ENCODE measurements at regions not wholly inside any gene's neighbourhood (a gene's known extent, or its start where the extent isn't known, plus 50 kb on each side); places are given as distances from the start of the nearest gene placed in this dataset.

GRCh38 chr20:40244286-40244685, 444.8 kb downstream of the MAFB start:
- peaks cover 0 to 4% of the 10 kb centered on the region in 2 donors for H3K27me3 ChIP-seq (ENCODE audit: control insufficient read depth in 1 of 2, insufficient read depth in 2 of 2, low read length in 2 of 2)
- no peaks in the 10 kb centered on the region for H3K36me3 ChIP-seq (ENCODE audit: control insufficient read depth in 1 of 2, insufficient read depth in 2 of 2, low read length in 2 of 2)
- no peaks in the 10 kb centered on the region for H3K4me1 ChIP-seq (ENCODE audit: control insufficient read depth in 1 of 2, insufficient read depth in 2 of 2, low read length in 2 of 2)
- no peak overlapping the region for H3K27ac ChIP-seq (ENCODE audit: low read depth, low read length)
- no peak overlapping the region for H3K9ac ChIP-seq (ENCODE audit: low read depth in 1 of 2, low read length in 2 of 2)
- H3K4me3 ChIP-seq (ENCODE audit: low read depth in 1 of 2, low read length in 2 of 2), result no peak overlapping the region
- H3K9me3 ChIP-seq (ENCODE audit: control insufficient read depth in 1 of 2, low read length in 2 of 2), result no peaks in the 10 kb centered on the region

DNA sequence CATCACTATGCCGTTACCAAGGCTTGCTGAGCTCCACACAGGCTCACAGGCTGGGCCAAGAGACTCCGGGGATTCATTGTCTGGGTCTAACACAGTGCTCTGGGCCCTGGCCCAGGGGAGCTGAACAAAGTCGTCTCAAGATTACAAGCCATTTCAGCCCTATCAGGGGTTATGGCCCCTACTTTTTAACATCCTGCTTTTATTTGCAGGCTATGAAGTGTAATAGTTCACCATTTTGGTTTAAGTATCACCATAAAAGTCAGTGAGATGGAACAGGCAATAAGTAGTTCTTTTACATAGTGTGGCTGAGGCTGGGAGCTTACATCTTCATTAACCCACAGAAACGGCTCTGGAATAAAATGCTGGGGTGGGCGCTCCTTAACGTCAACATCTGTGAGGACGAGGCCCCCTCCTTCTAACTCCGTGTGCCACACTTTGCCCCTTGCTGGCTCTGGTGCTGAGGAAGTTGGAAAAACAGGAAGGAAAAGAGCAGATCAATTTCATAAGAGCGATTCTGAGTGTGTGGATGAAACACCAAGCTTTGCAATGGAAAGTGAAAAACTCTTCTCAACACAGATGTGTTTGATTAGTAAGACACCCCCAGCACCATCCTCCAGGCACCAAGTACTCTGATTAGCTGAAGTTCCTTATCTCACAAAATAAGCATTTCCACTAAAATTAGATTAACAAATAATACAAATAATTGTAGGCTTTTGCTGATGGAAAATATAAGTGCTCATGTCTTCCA, 447.3 kb downstream of the MAFB start:
- H3K9me3 ChIP-seq (ENCODE audit: control insufficient read depth in 1 of 2, low read length in 2 of 2), result no peaks in the 10 kb centered on the region
- H3K27me3 ChIP-seq (ENCODE audit: control insufficient read depth in 1 of 2, insufficient read depth in 2 of 2, low read length in 2 of 2), result peaks cover 0 to 4% of the 10 kb centered on the region in 2 donors
- no peaks in the 10 kb centered on the region for H3K4me1 ChIP-seq (ENCODE audit: control insufficient read depth in 1 of 2, insufficient read depth in 2 of 2, low read length in 2 of 2)
- no peak overlapping the region for H3K27ac ChIP-seq (ENCODE audit: low read depth, low read length)
- no peak overlapping the region for H3K4me3 ChIP-seq (ENCODE audit: low read depth in 1 of 2, low read length in 2 of 2)
- no peaks in the 10 kb centered on the region for H3K36me3 ChIP-seq (ENCODE audit: control insufficient read depth in 1 of 2, insufficient read depth in 2 of 2, low read length in 2 of 2)
- no peak overlapping the region for H3K9ac ChIP-seq (ENCODE audit: low read depth in 1 of 2, low read length in 2 of 2)

DNA sequence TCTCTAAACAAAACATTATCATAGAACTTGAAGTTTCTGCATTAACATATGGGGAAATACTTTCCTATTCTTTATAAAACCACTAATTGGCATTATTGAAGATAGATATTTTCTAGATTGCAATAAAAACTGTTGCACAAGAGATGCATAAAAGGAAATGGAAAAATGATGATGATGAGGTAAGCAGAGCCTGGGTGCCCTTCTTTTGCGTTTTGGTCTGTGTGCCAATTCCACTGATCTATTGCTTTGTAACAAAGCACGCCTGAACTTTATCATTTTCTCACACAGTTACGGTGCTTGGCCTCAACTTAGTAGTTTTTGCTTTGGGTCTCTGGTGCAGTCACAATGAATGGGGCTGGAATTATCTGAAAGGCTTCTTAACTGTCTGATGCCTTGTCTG, 450.5 kb downstream of the MAFB start:
- no peaks in the 10 kb centered on the region for H3K9me3 ChIP-seq (ENCODE audit: control insufficient read depth in 1 of 2, low read length in 2 of 2)

GRCh38 chr20:40234593-40234992, 454.4 kb downstream of the MAFB start:
- H3K36me3 ChIP-seq (ENCODE audit: control insufficient read depth in 1 of 2, insufficient read depth in 2 of 2, low read length in 2 of 2), result no peaks in the 10 kb centered on the region

More for the DNA sequence above, 450.5 kb downstream of the MAFB start:
- Histone ChIP-seq H3K9ac (ENCODE audit: low read depth in 1 of 2, low read length in 2 of 2) (no peak overlapping the region), H3K27ac (ENCODE audit: low read depth, low read length) (no peak overlapping the region), H3K4me1 (ENCODE audit: control insufficient read depth in 1 of 2, insufficient read depth in 2 of 2, low read length in 2 of 2) (no peaks in the 10 kb centered on the region), H3K27me3 (ENCODE audit: control insufficient read depth in 1 of 2, insufficient read depth in 2 of 2, low read length in 2 of 2) (peaks cover 0 to 4% of the 10 kb centered on the region in 2 donors), H3K36me3 (ENCODE audit: control insufficient read depth in 1 of 2, insufficient read depth in 2 of 2, low read length in 2 of 2) (no peaks in the 10 kb centered on the region), H3K4me3 (ENCODE audit: low read depth in 1 of 2, low read length in 2 of 2) (no peak overlapping the region)

GRCh38 chr20:40233406-40233805, 455.6 kb downstream of the MAFB start:
- H3K4me3 ChIP-seq (ENCODE audit: low read depth in 1 of 2, low read length in 2 of 2), result no peak overlapping the region
- no peaks in the 10 kb centered on the region for H3K4me1 ChIP-seq (ENCODE audit: control insufficient read depth in 1 of 2, insufficient read depth in 2 of 2, low read length in 2 of 2)
- peaks cover 0 to 3% of the 10 kb centered on the region in 2 donors for H3K27me3 ChIP-seq (ENCODE audit: control insufficient read depth in 1 of 2, insufficient read depth in 2 of 2, low read length in 2 of 2)
- H3K36me3 ChIP-seq (ENCODE audit: control insufficient read depth in 1 of 2, insufficient read depth in 2 of 2, low read length in 2 of 2), result no peaks in the 10 kb centered on the region
- no peak overlapping the region for H3K9ac ChIP-seq (ENCODE audit: low read depth in 1 of 2, low read length in 2 of 2)
- H3K9me3 ChIP-seq (ENCODE audit: control insufficient read depth in 1 of 2, low read length in 2 of 2), result no peaks in the 10 kb centered on the region
- H3K27ac ChIP-seq (ENCODE audit: low read depth, low read length), result no peak overlapping the region

More at GRCh38 chr20:40234593-40234992, 454.4 kb downstream of the MAFB start:
- H3K27me3 ChIP-seq (ENCODE audit: control insufficient read depth in 1 of 2, insufficient read depth in 2 of 2, low read length in 2 of 2), result no peaks in the 10 kb centered on the region
- H3K4me1 ChIP-seq (ENCODE audit: control insufficient read depth in 1 of 2, insufficient read depth in 2 of 2, low read length in 2 of 2), result no peaks in the 10 kb centered on the region
- no peaks in the 10 kb centered on the region for H3K9me3 ChIP-seq (ENCODE audit: control insufficient read depth in 1 of 2, low read length in 2 of 2)
- no peak overlapping the region for H3K4me3 ChIP-seq (ENCODE audit: low read depth in 1 of 2, low read length in 2 of 2)
- H3K27ac ChIP-seq (ENCODE audit: low read depth, low read length), result no peak overlapping the region
- no peak overlapping the region for H3K9ac ChIP-seq (ENCODE audit: low read depth in 1 of 2, low read length in 2 of 2)

GRCh38 chr20:40232756-40233155, 456.3 kb downstream of the MAFB start:
- no peak overlapping the region for H3K4me3 ChIP-seq (ENCODE audit: low read depth in 1 of 2, low read length in 2 of 2)
- no peak overlapping the region for H3K9ac ChIP-seq (ENCODE audit: low read depth in 1 of 2, low read length in 2 of 2)
- H3K36me3 ChIP-seq (ENCODE audit: control insufficient read depth in 1 of 2, insufficient read depth in 2 of 2, low read length in 2 of 2), result no peaks in the 10 kb centered on the region
- H3K9me3 ChIP-seq (ENCODE audit: control insufficient read depth in 1 of 2, low read length in 2 of 2), result no peaks in the 10 kb centered on the region
- peaks cover 0 to 3% of the 10 kb centered on the region in 2 donors for H3K27me3 ChIP-seq (ENCODE audit: control insufficient read depth in 1 of 2, insufficient read depth in 2 of 2, low read length in 2 of 2)
- no peaks in the 10 kb centered on the region for H3K4me1 ChIP-seq (ENCODE audit: control insufficient read depth in 1 of 2, insufficient read depth in 2 of 2, low read length in 2 of 2)
- H3K27ac ChIP-seq (ENCODE audit: low read depth, low read length), result no peak overlapping the region

GRCh38 chr20:40232273-40232672, 456.8 kb downstream of the MAFB start:
- no peak overlapping the region for H3K9ac ChIP-seq (ENCODE audit: low read depth in 1 of 2, low read length in 2 of 2)
- H3K4me3 ChIP-seq (ENCODE audit: low read depth in 1 of 2, low read length in 2 of 2), result no peak overlapping the region
- H3K4me1 ChIP-seq (ENCODE audit: control insufficient read depth in 1 of 2, insufficient read depth in 2 of 2, low read length in 2 of 2), result no peaks in the 10 kb centered on the region
- H3K27me3 ChIP-seq (ENCODE audit: control insufficient read depth in 1 of 2, insufficient read depth in 2 of 2, low read length in 2 of 2), result peaks cover 0 to 3% of the 10 kb centered on the region in 2 donors
- no peak overlapping the region for H3K27ac ChIP-seq (ENCODE audit: low read depth, low read length)
- no peaks in the 10 kb centered on the region for H3K9me3 ChIP-seq (ENCODE audit: control insufficient read depth in 1 of 2, low read length in 2 of 2)
- H3K36me3 ChIP-seq (ENCODE audit: control insufficient read depth in 1 of 2, insufficient read depth in 2 of 2, low read length in 2 of 2), result no peaks in the 10 kb centered on the region

GRCh38 chr20:40230486-40230885, 458.6 kb downstream of the MAFB start:
- Histone ChIP-seq H3K27me3 (ENCODE audit: control insufficient read depth in 1 of 2, insufficient read depth in 2 of 2, low read length in 2 of 2) (peaks cover 0 to 3% of the 10 kb centered on the region in 2 donors), H3K27ac (ENCODE audit: low read depth, low read length) (no peak overlapping the region), H3K9me3 (ENCODE audit: control insufficient read depth in 1 of 2, low read length in 2 of 2) (no peaks in the 10 kb centered on the region), H3K9ac (ENCODE audit: low read depth in 1 of 2, low read length in 2 of 2) (no peak overlapping the region), H3K36me3 (ENCODE audit: control insufficient read depth in 1 of 2, insufficient read depth in 2 of 2, low read length in 2 of 2) (no peaks in the 10 kb centered on the region), H3K4me3 (ENCODE audit: low read depth in 1 of 2, low read length in 2 of 2) (no peak overlapping the region), H3K4me1 (ENCODE audit: control insufficient read depth in 1 of 2, insufficient read depth in 2 of 2, low read length in 2 of 2) (no peaks in the 10 kb centered on the region)

DNA sequence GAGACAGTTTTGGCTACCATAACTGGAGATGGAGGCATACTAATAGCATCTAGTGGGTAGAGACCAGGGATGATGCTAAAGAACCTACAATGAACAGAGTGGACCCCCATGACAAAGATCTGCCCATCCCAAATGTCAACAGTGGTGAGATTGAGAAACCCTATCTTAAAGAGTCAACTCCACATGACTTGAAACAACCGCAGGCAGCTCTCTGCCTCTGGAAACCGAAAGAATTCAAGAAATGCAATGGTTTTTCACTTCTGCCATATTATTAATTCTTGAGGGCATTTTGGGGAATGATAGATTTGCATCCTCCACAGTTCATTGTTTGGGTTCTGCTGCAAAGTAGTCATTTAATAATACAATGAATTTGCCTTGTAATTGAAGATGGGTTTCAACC, 463.4 kb downstream of the MAFB start:
- no peak overlapping the region for H3K27ac ChIP-seq (ENCODE audit: low read depth, low read length)

DNA sequence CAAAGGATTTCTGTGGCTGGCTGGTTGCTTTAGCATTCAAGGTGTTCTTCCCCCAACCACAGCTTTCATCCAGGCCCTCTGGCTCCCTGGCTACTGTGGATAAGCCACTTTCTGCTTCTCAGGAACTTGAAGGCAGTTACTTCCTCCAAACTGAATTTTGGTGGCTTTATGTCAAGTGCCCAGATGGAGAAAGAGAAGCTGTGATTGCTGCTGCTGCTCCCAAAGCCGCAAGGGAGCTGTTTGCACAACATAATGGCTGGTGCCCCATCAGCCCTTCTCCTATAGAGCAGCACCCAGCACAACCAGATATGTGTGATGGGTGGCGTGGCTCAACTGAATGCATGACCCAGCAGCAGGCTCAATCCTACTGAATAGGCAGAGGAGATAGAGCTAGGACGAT, 465.2 kb downstream of the MAFB start:
- Histone ChIP-seq H3K9ac (ENCODE audit: low read depth in 1 of 2, low read length in 2 of 2) (no peak overlapping the region), H3K36me3 (ENCODE audit: control insufficient read depth in 1 of 2, insufficient read depth in 2 of 2, low read length in 2 of 2) (no peaks in the 10 kb centered on the region), H3K4me1 (ENCODE audit: control insufficient read depth in 1 of 2, insufficient read depth in 2 of 2, low read length in 2 of 2) (no peaks in the 10 kb centered on the region), H3K27me3 (ENCODE audit: control insufficient read depth in 1 of 2, insufficient read depth in 2 of 2, low read length in 2 of 2) (no peaks in the 10 kb centered on the region), H3K9me3 (ENCODE audit: control insufficient read depth in 1 of 2, low read length in 2 of 2) (no peaks in the 10 kb centered on the region), H3K27ac (ENCODE audit: low read depth, low read length) (no peak overlapping the region), H3K4me3 (ENCODE audit: low read depth in 1 of 2, low read length in 2 of 2) (no peak overlapping the region)

More for the DNA sequence above, 463.4 kb downstream of the MAFB start:
- no peak overlapping the region for H3K9ac ChIP-seq (ENCODE audit: low read depth in 1 of 2, low read length in 2 of 2)
- H3K36me3 ChIP-seq (ENCODE audit: control insufficient read depth in 1 of 2, insufficient read depth in 2 of 2, low read length in 2 of 2), result no peaks in the 10 kb centered on the region
- H3K4me3 ChIP-seq (ENCODE audit: low read depth in 1 of 2, low read length in 2 of 2), result no peak overlapping the region
- H3K4me1 ChIP-seq (ENCODE audit: control insufficient read depth in 1 of 2, insufficient read depth in 2 of 2, low read length in 2 of 2), result no peaks in the 10 kb centered on the region
- peaks cover 0 to 3% of the 10 kb centered on the region in 2 donors for H3K27me3 ChIP-seq (ENCODE audit: control insufficient read depth in 1 of 2, insufficient read depth in 2 of 2, low read length in 2 of 2)
- H3K9me3 ChIP-seq (ENCODE audit: control insufficient read depth in 1 of 2, low read length in 2 of 2), result no peaks in the 10 kb centered on the region

Measured in duodenal mucosa (tissue), 2 donors.